HG02678 (cell line): ENCODE measurements at regions not wholly inside any gene's neighbourhood (a gene's known extent, or its start where the extent isn't known, plus 50 kb on each side); places are given as distances from the start of the nearest gene placed in this dataset.

Source experiments
- ATAC-seq: cut with Tn5 transposase; IDR thresholded peaks from one replicate; pipeline ENCODE4 v1.9.1; 2021; ENCODE audit warnings: mild to moderate bottlenecking, moderate library complexity; ENCODE audit not compliant: unreplicated experiment

GRCh38 chr1:29504196-29504595 is 267.9 kb downstream of the PTPRU start:
- no peak for ATAC-seq

- no peak for ATAC-seq
Observed at GRCh38 chr1:29502911-29503840, 266.9 kb downstream of the PTPRU start.

- no peak for ATAC-seq
Observed at GRCh38 chr1:29502225-29502910, 266.0 kb downstream of the PTPRU start.

- ATAC-seq = no peak
Observed at GRCh38 chr1:29501227-29501976, 265.1 kb downstream of the PTPRU start.

GRCh38 chr1:29500651-29501050 is 264.3 kb downstream of the PTPRU start:
- ATAC-seq = no peak

- ATAC-seq = no peak
Observed at GRCh38 chr1:29500041-29500440, 263.7 kb downstream of the PTPRU start.

- no peak for ATAC-seq
Observed at GRCh38 chr1:29499104-29499650, 262.9 kb downstream of the PTPRU start.

GRCh38 chr1:29498126-29499103 is 262.1 kb downstream of the PTPRU start:
- no peak for ATAC-seq

- ATAC-seq = no peak
Observed at GRCh38 chr1:29497395-29498125, 261.2 kb downstream of the PTPRU start.

- no peak for ATAC-seq
Observed at GRCh38 chr1:29496701-29497100, 260.4 kb downstream of the PTPRU start.

GRCh38 chr1:29490204-29490934 is 254.0 kb downstream of the PTPRU start:
- ATAC-seq = no peak

- no peak for ATAC-seq
Observed at GRCh38 chr1:29489471-29489870, 253.1 kb downstream of the PTPRU start.

- ATAC-seq = no peak
Observed at GRCh38 chr1:29488794-29489311, 252.5 kb downstream of the PTPRU start.

- ATAC-seq = no peak
Observed at GRCh38 chr1:29488086-29488793, 251.9 kb downstream of the PTPRU start.

GRCh38 chr1:29487291-29487690 is 251.0 kb downstream of the PTPRU start:
- no peak for ATAC-seq

- ATAC-seq = no peak
Observed at GRCh38 chr1:29485096-29485925, 249.0 kb downstream of the PTPRU start.

GRCh38 chr1:29482991-29483390 is 246.7 kb downstream of the PTPRU start:
- ATAC-seq = no peak
